Activated CD4-positive, alpha-beta T cell treated with anti-CD3 and anti-CD28 coated beads, Interleukin-2, Interleukin-6, amounts not matched to agents 100 ng/mL and 50 ng/mL, durations not matched to agents 16 hours and 8 hours (primary cell): ENCODE measurements at regions not wholly inside any gene's neighbourhood (a gene's known extent, or its start where the extent isn't known, plus 50 kb on each side); places are given as distances from the start of the nearest gene placed in this dataset.

Source experiments
- DNase-seq: peaks from one replicate; pipeline ENCODE4 v3.0.0-alpha.2; 2020

- DNase-seq = no peak
Measured at GRCh38 chr3:40997711-40998519, 201.4 kb upstream of the CTNNB1 start.

GRCh38 chr3:40999682-41000081 lies 199.6 kb upstream of the CTNNB1 start:
- DNase-seq = no peak

- no peak for DNase-seq
Measured at GRCh38 chr3:41000471-41000870, 198.8 kb upstream of the CTNNB1 start.

- no peak for DNase-seq
Measured at GRCh38 chr3:41001556-41001955, 197.7 kb upstream of the CTNNB1 start.

- DNase-seq = no peak
Measured at GRCh38 chr3:41002104-41002503, 197.2 kb upstream of the CTNNB1 start.

GRCh38 chr3:41007399-41007798 lies 191.9 kb upstream of the CTNNB1 start:
- no peak for DNase-seq

GRCh38 chr3:41011854-41012253 lies 187.5 kb upstream of the CTNNB1 start:
- DNase-seq = no peak

GRCh38 chr3:41018855-41019254 lies 180.4 kb upstream of the CTNNB1 start:
- DNase-seq = no peak

GRCh38 chr3:41024031-41024836 lies 175.1 kb upstream of the CTNNB1 start:
- DNase-seq = no peak

- DNase-seq = no peak
Measured at GRCh38 chr3:41026394-41027177, 172.7 kb upstream of the CTNNB1 start.

- no peak for DNase-seq
Measured at GRCh38 chr3:41029356-41029755, 169.9 kb upstream of the CTNNB1 start.

- no peak for DNase-seq
Measured at GRCh38 chr3:41030220-41030619, 169.1 kb upstream of the CTNNB1 start.

GRCh38 chr3:41031401-41031800 lies 167.9 kb upstream of the CTNNB1 start:
- DNase-seq = no peak

GRCh38 chr3:41033956-41034519 lies 165.3 kb upstream of the CTNNB1 start:
- DNase-seq = no peak

GRCh38 chr3:41035456-41036022 lies 163.8 kb upstream of the CTNNB1 start:
- no peak for DNase-seq

- no peak for DNase-seq
Measured at GRCh38 chr3:41037651-41038334, 161.5 kb upstream of the CTNNB1 start.

GRCh38 chr3:41040256-41040655 lies 159.0 kb upstream of the CTNNB1 start:
- no peak for DNase-seq

GRCh38 chr3:41041462-41041861 lies 157.8 kb upstream of the CTNNB1 start:
- DNase-seq = no peak

GRCh38 chr3:41041899-41042298 lies 157.4 kb upstream of the CTNNB1 start:
- no peak for DNase-seq

- no peak for DNase-seq
Measured at GRCh38 chr3:41044523-41044922, 154.8 kb upstream of the CTNNB1 start.

- no peak for DNase-seq
Measured at GRCh38 chr3:41045491-41045890, 153.8 kb upstream of the CTNNB1 start.

- DNase-seq = no peak
Measured at GRCh38 chr3:41050144-41050543, 149.2 kb upstream of the CTNNB1 start.
